ENCODE measurements at regions not wholly inside any gene's neighbourhood (a gene's known extent, or its start where the extent isn't known, plus 50 kb on each side); places are given as distances from the start of the nearest gene placed in this dataset.

DNA sequence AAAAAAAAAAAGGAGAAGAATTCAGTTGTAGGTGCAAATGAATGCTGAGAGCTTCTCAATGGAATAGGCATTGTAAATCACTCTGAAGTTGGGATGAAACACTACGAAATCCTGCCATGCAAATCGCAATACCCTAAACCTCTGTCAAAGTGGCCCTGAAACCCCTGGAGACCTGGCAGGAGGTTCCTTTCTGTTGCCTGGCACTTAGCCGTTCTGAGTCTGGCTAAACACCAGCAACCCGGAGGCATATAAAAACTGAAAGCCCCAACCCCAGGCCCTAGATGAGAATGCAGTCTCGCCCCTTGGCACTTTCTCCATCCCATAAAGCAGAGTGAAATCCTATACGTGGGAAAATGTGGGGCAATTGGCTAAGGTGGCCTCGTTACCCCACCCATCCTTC, 151.5 kb upstream of the PARP11 start:
- peaks cover 13% of the 10 kb centered on the region; the same call in 1 of the 2 replicates for H3K27me3 ChIP-seq (replicated peaks; ENCODE audit: insufficient read depth)
- H3K36me3 ChIP-seq (ENCODE audit: low read depth), result no peaks in the 10 kb centered on the region
- no peaks in the 10 kb centered on the region for H4K20me1 ChIP-seq (ENCODE audit: insufficient read depth)
- H3K9me2 ChIP-seq (ENCODE audit: insufficient read depth), result no peaks in the 10 kb centered on the region
- WGBS, 2 experiments (ENCODE audit: low coverage in 1 of 2, low lambda C conversion rate in 2 of 2, missing lambda C conversion rate in 2 of 2), result 41 to 42% methylated on average over 7 of the region's 7 CpGs
- no peak overlapping the region for H3K27ac ChIP-seq
- H3F3A ChIP-seq (ENCODE audit: insufficient read depth), result no peaks in the 10 kb centered on the region
- no peak for DNase-seq
- no peak overlapping the region for H2AFZ ChIP-seq
- H3K79me2 ChIP-seq (ENCODE audit: insufficient read depth), result no peaks in the 10 kb centered on the region
- TF ChIP-seq EZH2 (IDR thresholded peaks at IDR 0.05; ENCODE audit: insufficient read depth, poor library complexity, severe bottlenecking) (no peak), EZH2phosphoT487 (IDR thresholded peaks at IDR 0.05; ENCODE audit: insufficient read depth, low read depth) (no peak)
- no peak overlapping the region for H3K9ac ChIP-seq
- no peak overlapping the region for H3K4me2 ChIP-seq (ENCODE audit: unreplicated experiment)
- in situ Hi-C loops (cut with MboI), result no loop called here
- no peak overlapping the region for H3K4me3 ChIP-seq
- no peaks in the 10 kb centered on the region for H3K4me1 ChIP-seq (ENCODE audit: insufficient read depth)
- H3K9me3 ChIP-seq (ENCODE audit: low read depth), result no peaks in the 10 kb centered on the region

DNA sequence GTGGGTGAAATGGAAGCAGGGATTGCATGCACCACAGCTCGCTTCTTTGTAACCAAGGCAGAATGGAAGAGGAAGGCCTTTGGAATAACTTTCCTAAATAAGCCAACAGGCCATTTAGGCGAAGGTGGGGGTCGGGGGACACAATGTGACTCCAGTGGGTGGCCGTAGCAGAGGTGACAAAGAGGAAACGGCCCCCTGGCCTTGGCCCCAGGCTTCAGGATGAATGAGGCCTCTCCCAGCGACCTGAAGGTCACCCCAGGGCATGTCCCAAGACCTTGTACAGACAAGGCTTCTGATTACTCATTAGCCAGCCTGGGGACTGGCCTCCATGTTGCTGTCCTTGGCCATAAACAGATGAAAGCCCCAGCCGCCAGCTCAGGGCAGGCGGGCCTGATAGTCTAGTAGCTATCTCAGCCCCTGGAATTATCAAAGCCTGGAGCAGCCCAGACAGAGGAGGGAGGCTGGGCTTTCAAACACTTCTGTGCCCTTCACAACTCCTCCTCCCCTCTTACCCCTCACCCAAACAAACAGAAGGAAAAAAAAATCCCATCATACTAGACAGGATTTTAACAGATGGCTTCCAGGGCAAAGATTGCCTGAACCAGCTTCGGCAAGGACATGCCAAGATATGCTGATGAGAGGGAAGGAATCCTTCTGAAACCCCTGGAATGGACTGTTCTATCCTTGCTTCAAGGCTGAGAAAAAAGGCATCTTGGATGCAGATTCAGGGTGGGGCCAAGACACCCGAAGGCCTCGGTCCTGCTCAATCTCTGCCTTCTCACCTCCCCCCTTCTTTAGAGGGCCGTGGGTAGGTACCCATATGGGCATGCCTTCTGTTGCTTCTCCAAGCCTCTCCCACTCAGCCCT, 142.3 kb upstream of the PARP11 start:
- in situ Hi-C loops (cut with MboI), result no loop called here
- Histone ChIP-seq H3K4me2 (ENCODE audit: unreplicated experiment) (no peak overlapping the region), H2AFZ (no peak overlapping the region), H3K4me1 (ENCODE audit: insufficient read depth) (no peaks in the 10 kb centered on the region), H3K4me3 (no peak overlapping the region), H3K27ac (no peak overlapping the region), H3K79me2 (ENCODE audit: insufficient read depth) (no peaks in the 10 kb centered on the region), H3K9me3 (ENCODE audit: low read depth) (no peaks in the 10 kb centered on the region), H3F3A (ENCODE audit: insufficient read depth) (no peaks in the 10 kb centered on the region), H4K20me1 (ENCODE audit: insufficient read depth) (no peaks in the 10 kb centered on the region), H3K9ac (no peak overlapping the region), H3K36me3 (ENCODE audit: low read depth) (no peaks in the 10 kb centered on the region), H3K27me3 (replicated peaks; ENCODE audit: insufficient read depth) (peaks cover 13% of the 10 kb centered on the region), H3K9me2 (ENCODE audit: insufficient read depth) (no peaks in the 10 kb centered on the region)
- 16 to 25% methylated on average over 10 to 12 of the region's 12 CpGs for WGBS, 2 experiments (ENCODE audit: low coverage in 1 of 2, low lambda C conversion rate in 2 of 2, missing lambda C conversion rate in 2 of 2)
- DNase-seq, result no peak
- TF ChIP-seq EZH2phosphoT487 (IDR thresholded peaks at IDR 0.05; ENCODE audit: insufficient read depth, low read depth) (no peak), EZH2 (IDR thresholded peaks at IDR 0.05; ENCODE audit: insufficient read depth, poor library complexity, severe bottlenecking) (no peak)

DNA sequence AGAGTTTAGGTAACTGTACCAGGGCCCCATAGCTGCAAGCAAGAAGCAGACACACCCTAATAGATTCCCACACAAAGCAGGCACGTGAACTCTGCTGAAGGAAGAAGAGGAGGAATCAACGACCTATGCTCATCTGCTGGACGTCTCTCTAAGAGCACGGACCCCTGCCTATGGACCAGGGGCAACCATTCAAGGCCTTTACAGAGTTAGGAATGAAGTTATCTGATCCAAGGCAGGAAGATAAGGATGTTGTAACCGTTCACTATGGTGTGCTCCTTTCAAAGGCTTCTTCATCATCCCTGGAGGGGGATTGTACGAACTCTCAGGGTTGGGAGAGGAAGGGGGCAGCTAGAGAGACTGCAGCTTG, 141.6 kb upstream of the PARP11 start:
- no peak overlapping the region for H3K4me2 ChIP-seq (ENCODE audit: unreplicated experiment)
- no peak overlapping the region for H3K27ac ChIP-seq
- no peaks in the 10 kb centered on the region for H3K9me3 ChIP-seq (ENCODE audit: low read depth)
- no peaks in the 10 kb centered on the region for H4K20me1 ChIP-seq (ENCODE audit: insufficient read depth)
- no peaks in the 10 kb centered on the region for H3K79me2 ChIP-seq (ENCODE audit: insufficient read depth)
- 34 to 35% methylated on average over 6 of the region's 6 CpGs for WGBS, 2 experiments (ENCODE audit: low coverage in 1 of 2, low lambda C conversion rate in 2 of 2, missing lambda C conversion rate in 2 of 2)
- no peaks in the 10 kb centered on the region for H3F3A ChIP-seq (ENCODE audit: insufficient read depth)
- DNase-seq, result no peak
- in situ Hi-C loops (cut with MboI), result no loop called here
- TF ChIP-seq EZH2 (IDR thresholded peaks at IDR 0.05; ENCODE audit: insufficient read depth, poor library complexity, severe bottlenecking), result no peak
- no peak for TF ChIP-seq EZH2phosphoT487 (IDR thresholded peaks at IDR 0.05; ENCODE audit: insufficient read depth, low read depth)
- no peaks in the 10 kb centered on the region for H3K9me2 ChIP-seq (ENCODE audit: insufficient read depth)
- H3K27me3 ChIP-seq (replicated peaks; ENCODE audit: insufficient read depth), result peaks cover 13% of the 10 kb centered on the region
- no peak overlapping the region for H2AFZ ChIP-seq
- no peaks in the 10 kb centered on the region for H3K4me1 ChIP-seq (ENCODE audit: insufficient read depth)
- no peaks in the 10 kb centered on the region for H3K36me3 ChIP-seq (ENCODE audit: low read depth)
- H3K4me3 ChIP-seq, result no peak overlapping the region
- H3K9ac ChIP-seq, result no peak overlapping the region

DNA sequence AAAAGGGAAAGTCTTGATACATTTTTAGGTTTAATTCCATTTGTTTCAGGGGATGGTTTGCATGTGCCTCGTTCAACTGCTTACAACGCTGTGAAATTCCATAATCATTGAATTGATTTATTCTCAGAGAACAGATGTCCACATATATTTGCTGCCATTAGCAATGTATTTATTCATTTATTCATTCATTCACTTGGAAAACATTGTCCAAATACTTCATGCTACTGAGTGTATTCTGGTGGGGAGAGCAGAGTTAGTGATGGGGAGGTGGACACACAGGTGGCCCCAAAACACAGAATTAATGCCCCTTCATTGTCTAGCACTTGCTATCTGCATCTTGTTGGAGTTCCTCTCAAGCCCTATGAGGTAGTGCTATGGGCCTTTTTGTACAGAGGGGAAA, 141.2 kb upstream of the PARP11 start:
- no peaks in the 10 kb centered on the region for H3F3A ChIP-seq (ENCODE audit: insufficient read depth)
- no peaks in the 10 kb centered on the region for H3K79me2 ChIP-seq (ENCODE audit: insufficient read depth)
- 21 to 25% methylated on average over 2 of the region's 2 CpGs for WGBS, 2 experiments (ENCODE audit: low coverage in 1 of 2, low lambda C conversion rate in 2 of 2, missing lambda C conversion rate in 2 of 2)
- no peak overlapping the region for H3K4me2 ChIP-seq (ENCODE audit: unreplicated experiment)
- DNase-seq, result no peak
- peaks cover 13% of the 10 kb centered on the region for H3K27me3 ChIP-seq (replicated peaks; ENCODE audit: insufficient read depth)
- H3K9ac ChIP-seq, result no peak overlapping the region
- in situ Hi-C loops (cut with MboI), result no loop called here
- no peaks in the 10 kb centered on the region for H3K36me3 ChIP-seq (ENCODE audit: low read depth)
- no peak overlapping the region for H3K4me3 ChIP-seq
- TF ChIP-seq EZH2 (IDR thresholded peaks at IDR 0.05; ENCODE audit: insufficient read depth, poor library complexity, severe bottlenecking) (no peak), EZH2phosphoT487 (IDR thresholded peaks at IDR 0.05; ENCODE audit: insufficient read depth, low read depth) (no peak)
- H4K20me1 ChIP-seq (ENCODE audit: insufficient read depth), result no peaks in the 10 kb centered on the region
- no peak overlapping the region for H3K27ac ChIP-seq
- H3K9me3 ChIP-seq (ENCODE audit: low read depth), result no peaks in the 10 kb centered on the region
- H3K4me1 ChIP-seq (ENCODE audit: insufficient read depth), result no peaks in the 10 kb centered on the region
- H3K9me2 ChIP-seq (ENCODE audit: insufficient read depth), result no peaks in the 10 kb centered on the region
- H2AFZ ChIP-seq, result no peak overlapping the region
